Heart left ventricle (tissue), 13 donors: ENCODE measurements at regions not wholly inside any gene's neighbourhood (a gene's known extent, or its start where the extent isn't known, plus 50 kb on each side); places are given as distances from the start of the nearest gene placed in this dataset.

Experiments
- POLR2A ChIP-seq, 2 donors: fragments of 450-650 bp; IDR thresholded peaks; one replicate each; pipeline ENCODE4 v1.6.1; 2017; ENCODE audit warnings: antibody characterized with exemption in 2 of 2, mild to moderate bottlenecking in 2 of 2, moderate library complexity in 2 of 2
- TF ChIP-seq, protein P1 (sequence below), 12 donors: fragments of 200-600 bp; sonication (generic) in 4 of 12; IDR thresholded peaks; one replicate each; pipeline versions ENCODE4 v1.5.0 to v1.8.0; 2018 to 2022; ENCODE audit warnings: antibody characterized with exemption in 12 of 12, mild to moderate bottlenecking in 5 of 12
- donor health status: ischemic (EF 13 %, LVEDD 7.1; RV severe dilation, severe dysfunction).
- donor health status: DM: no; HTN: yes; CAD: no.
- donor health status: DM: no; HTN: no; CAD: no.
- donor health status: ischemic (EF 25% LVEDD 6.9; RV normal size, moderate dysfunction).
- donor health status: ischemic (EF 25% LVEDD 5.7; RV mildly dilated, moderate dysfunction).
- donor health status: ischemic (EF 35%, LVEDD 5.7; RV mildly dilated, moderate dysfunction).
- donor health status: nonischemic (EF 11% LVEDD 7.7; RV severe dilation, severe dysfunction).
- donor health status: DM: yes; HTN: yes; CAD: no.
- donor health status: PGD.
- donor health status: ischemic (EF 29% LVEDD 5.4; RV normal size, mild dysfunction).
- donor health status: nonischemic (EF 23%, LVEDD 6.1; RV moderate dilation, normal function).

DNA sequence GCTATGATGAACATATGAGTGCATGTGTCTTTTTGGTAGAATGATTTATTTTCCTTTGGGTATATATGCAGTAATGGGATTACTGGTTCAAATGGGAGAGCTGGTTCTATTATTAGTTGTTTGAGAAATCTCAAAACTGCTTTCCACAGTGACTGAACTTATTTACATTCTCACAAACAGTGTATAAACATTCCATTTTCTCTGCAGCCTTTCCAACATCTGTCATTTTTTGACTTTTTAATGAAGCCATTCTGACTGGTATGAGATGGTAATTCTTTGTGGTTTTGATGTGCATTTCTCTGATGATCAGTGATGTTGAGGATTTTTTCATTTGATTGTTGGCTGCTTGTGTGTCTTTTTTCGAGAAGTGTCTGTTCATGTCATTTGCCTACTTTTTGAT lies 1124.2 kb downstream of the NAALADL2 start:
- TF ChIP-seq POLR2A (IDR thresholded peaks at IDR 0.05): no peak
- TF ChIP-seq, protein P1, sequence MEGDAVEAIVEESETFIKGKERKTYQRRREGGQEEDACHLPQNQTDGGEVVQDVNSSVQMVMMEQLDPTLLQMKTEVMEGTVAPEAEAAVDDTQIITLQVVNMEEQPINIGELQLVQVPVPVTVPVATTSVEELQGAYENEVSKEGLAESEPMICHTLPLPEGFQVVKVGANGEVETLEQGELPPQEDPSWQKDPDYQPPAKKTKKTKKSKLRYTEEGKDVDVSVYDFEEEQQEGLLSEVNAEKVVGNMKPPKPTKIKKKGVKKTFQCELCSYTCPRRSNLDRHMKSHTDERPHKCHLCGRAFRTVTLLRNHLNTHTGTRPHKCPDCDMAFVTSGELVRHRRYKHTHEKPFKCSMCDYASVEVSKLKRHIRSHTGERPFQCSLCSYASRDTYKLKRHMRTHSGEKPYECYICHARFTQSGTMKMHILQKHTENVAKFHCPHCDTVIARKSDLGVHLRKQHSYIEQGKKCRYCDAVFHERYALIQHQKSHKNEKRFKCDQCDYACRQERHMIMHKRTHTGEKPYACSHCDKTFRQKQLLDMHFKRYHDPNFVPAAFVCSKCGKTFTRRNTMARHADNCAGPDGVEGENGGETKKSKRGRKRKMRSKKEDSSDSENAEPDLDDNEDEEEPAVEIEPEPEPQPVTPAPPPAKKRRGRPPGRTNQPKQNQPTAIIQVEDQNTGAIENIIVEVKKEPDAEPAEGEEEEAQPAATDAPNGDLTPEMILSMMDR (IDR thresholded peaks at IDR 0.05): no peak
